Skin epidermis (tissue), 12 donors: ENCODE measurements at regions not wholly inside any gene's neighbourhood (a gene's known extent, or its start where the extent isn't known, plus 50 kb on each side); places are given as distances from the start of the nearest gene placed in this dataset.
A peak's percentile ranks its signal among the peaks of the same experiment; 100 is the strongest.

Source experiments
- H3K27ac ChIP-seq, 21 experiments: fragments of 200-600 bp; sonication (generic) in 11 of 21; one replicate each; pipeline ENCODE4 v1.5.0; 2020; ENCODE audit warnings: mild to moderate bottlenecking in 3 of 21, inconsistent platforms in 2 of 21, moderate library complexity in 2 of 21
- H3K4me3 ChIP-seq, 7 experiments: fragments of 200-600 bp; sonication (generic) in 2 of 7; one replicate each; pipeline ENCODE4 v1.5.0; 2020; ENCODE audit warnings: inconsistent platforms in 2 of 7, mild to moderate bottlenecking in 2 of 7, moderate library complexity in 1 of 7

- no peak overlapping the region for H3K27ac ChIP-seq
- no peak overlapping the region for H3K4me3 ChIP-seq
Observed at GRCh38 chr11:115900111-115900510, 395.9 kb upstream of the CADM1 start.

DNA sequence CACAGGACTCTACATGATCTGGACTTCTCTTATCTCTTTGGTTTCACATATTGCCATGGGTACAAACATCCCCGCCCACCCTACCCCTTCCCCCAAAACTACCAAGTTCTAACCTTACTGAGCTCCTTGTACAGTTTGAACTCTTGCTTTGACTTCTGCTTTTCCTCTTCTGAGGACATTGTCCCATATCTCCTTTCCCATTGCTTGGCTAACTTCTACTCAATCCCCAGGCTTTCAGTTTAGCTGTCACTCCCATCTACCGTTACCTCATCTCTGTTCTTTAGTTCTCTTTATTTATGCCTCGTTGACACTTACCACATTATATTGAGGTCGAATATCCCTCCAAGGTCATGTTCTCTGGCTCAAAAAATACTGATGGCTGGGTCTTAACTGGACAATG, 393.5 kb upstream of the CADM1 start:
- H3K27ac ChIP-seq, result no peak overlapping the region
- H3K4me3 ChIP-seq, result no peak overlapping the region

- H3K4me3 ChIP-seq, result no peak overlapping the region
- H3K27ac ChIP-seq, result no peak overlapping the region
Observed at GRCh38 chr11:115896084-115896483, 391.9 kb upstream of the CADM1 start.

DNA sequence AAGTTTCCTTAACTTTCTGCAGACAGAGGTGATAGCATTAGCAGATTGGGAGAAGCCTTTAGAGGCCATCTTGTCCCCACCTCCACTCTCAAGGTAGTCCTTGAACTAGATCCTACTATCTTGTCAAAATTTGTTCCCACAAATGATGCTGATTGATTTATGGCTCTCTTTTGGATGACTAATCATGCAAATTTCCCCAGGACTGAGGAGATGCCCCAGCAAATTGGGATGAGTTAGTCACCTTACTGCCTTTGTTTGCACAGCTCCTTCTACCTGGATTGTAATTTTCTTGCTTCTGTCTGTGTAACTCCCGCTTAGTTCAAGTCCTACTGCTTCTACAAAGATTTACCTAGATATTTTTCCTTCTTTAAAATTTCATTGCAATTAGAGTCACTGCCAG, 391.4 kb upstream of the CADM1 start:
- no peak overlapping the region for H3K27ac ChIP-seq

GRCh38 chr11:115894176-115894575, 390.0 kb upstream of the CADM1 start:
- no peak overlapping the region for H3K27ac ChIP-seq
- H3K4me3 ChIP-seq, result no peak overlapping the region

More for the DNA sequence above, 391.4 kb upstream of the CADM1 start:
- H3K4me3 ChIP-seq, result no peak overlapping the region

DNA sequence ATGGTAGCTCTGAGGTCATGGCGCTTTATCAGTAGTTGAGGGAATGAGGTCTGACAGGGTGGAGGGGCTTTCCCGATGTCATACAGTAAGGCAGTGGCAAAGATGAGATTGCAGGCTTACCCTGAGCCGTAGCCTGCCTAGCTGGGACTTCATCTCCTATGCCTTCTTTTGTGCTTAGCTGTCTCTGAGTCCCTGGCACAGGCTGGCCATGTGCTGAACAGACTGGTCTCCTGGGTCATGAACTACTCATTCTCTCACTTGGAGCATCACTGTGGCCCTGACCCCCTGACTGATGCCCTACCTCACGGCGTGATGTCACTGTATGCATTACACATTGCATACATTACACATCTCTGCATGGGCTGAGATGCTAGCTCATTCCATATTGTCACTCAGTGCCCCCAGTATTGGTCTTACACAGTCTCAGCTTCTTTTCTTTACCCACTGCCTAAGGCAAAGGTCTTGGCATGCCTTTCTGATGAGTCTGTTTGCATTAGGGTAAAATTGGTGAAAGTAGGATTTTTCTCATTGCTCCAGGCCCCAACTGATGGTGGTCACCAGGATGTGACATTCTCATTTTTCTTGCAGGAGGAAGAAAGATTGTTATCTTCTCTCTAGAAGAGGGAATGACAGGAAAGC, 389.4 kb upstream of the CADM1 start:
- no peak overlapping the region for H3K27ac ChIP-seq

GRCh38 chr11:115892016-115892415, 387.8 kb upstream of the CADM1 start:
- Histone ChIP-seq H3K4me3 (no peak overlapping the region), H3K27ac (no peak overlapping the region)

More for the DNA sequence above, 389.4 kb upstream of the CADM1 start:
- H3K4me3 ChIP-seq, result no peak overlapping the region

GRCh38 chr11:115891581-115891980, 387.4 kb upstream of the CADM1 start:
- H3K4me3 ChIP-seq, result no peak overlapping the region

DNA sequence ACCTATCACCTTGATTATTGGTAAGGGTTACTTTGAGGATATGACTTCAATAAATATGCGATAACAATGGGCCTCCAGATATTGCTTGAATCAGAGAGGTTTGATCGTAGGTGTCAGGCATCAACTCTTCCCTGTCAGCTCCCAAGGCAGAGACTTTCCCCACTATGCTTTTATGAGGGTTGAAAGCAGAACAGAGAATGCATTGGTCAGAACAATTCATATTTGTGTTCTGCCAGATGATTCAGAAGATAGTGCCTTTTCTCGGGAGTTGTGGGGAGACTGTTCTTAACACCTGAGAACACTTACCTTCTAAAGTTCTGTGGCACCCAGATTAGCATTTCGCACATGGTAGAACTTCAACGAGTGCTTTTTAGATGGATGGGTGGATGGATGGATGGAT, 386.3 kb upstream of the CADM1 start:
- H3K4me3 ChIP-seq, result no peak overlapping the region
- H3K27ac ChIP-seq, result no peak overlapping the region

More at GRCh38 chr11:115891581-115891980, 387.4 kb upstream of the CADM1 start:
- H3K27ac ChIP-seq, result no peak overlapping the region

DNA sequence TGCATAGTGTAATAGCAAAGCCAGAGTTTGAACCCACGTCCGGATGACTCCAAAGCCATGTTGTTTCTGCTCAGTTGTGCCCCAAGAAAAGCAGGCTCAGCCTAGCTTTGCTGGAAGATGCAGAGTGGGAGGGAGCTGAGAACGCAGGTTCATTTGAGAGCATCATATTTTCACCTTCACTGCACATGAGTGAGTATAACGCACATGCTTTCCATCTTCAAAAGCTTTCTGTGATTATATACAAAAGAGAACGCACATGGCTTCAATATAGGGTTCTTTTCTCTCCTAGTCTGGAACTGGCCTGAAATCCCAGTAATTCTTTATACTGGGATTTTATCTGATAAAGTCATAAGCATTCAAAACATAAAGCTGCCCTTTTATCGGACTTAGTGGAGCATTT, 385.5 kb upstream of the CADM1 start:
- Histone ChIP-seq H3K27ac (no peak overlapping the region), H3K4me3 (no peak overlapping the region)

DNA sequence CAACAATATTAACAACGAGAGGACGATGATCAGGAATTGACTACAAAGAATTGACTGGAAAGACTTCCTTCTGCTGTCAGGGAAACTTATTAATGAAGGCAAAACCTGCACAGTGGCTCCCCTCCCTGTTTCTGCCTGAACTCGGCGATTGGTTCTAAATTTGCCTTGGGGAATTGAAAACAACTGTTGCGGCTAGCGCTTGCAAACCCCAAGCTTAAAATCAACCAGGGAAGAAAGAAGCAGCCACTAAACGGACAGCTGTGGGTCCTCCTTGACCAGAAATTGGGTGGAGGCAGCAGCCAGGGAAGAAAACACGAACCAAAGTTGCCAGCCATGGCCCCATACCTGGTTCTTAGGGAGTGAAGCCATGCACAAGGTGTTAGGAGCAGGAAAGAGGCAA, 383.5 kb upstream of the CADM1 start:
- no peak overlapping the region for H3K27ac ChIP-seq
- H3K4me3 ChIP-seq, result no peak overlapping the region

GRCh38 chr11:115887316-115887715, 383.1 kb upstream of the CADM1 start:
- no peak overlapping the region for H3K4me3 ChIP-seq
- H3K27ac ChIP-seq, result no peak overlapping the region

- no peak overlapping the region for H3K27ac ChIP-seq
Observed at GRCh38 chr11:115886422-115886733, 382.2 kb upstream of the CADM1 start.

GRCh38 chr11:115885535-115886421, 381.6 kb upstream of the CADM1 start:
- H3K27ac ChIP-seq, result peak overlapping the region in 2 of 21 experiments; percentile 18 to 33

More at GRCh38 chr11:115886422-115886733, 382.2 kb upstream of the CADM1 start:
- H3K4me3 ChIP-seq, result no peak overlapping the region

DNA sequence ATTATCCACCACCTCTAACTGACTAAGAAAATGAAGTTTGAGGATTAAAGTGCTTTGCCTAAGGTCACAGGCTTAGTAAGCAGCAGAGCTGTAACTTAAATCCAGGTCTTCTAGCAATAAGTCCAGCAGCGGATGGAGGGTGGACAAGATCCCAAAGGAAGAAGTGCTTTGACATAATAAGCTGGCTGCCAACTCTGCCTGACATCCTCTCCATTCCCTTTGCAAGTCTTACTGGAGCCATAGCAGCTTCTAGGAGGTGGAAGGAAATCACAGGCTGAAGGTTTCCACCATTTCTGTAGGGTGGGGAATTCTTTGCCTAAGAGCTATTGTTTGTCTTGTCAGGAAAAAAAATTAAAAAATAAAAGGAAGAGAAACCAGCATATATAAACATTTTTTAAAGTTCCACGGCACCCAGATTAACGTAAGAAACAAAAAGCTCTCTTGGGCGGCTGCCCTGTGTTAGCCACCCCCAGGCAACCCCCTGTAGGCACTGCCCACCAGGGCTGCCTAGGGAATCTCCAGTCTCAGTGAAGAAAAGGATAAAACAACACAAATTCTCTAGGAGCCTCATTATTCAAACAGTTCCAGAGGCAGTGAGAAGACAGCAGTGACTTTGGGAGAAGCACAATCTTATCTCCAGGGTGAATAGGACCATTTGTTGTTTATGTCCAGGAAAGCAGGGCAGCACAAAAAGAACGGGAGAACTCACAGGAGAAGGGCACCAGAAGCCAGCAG, 380.8 kb upstream of the CADM1 start:
- Histone ChIP-seq H3K27ac (peak overlapping the region in 2 of 21 experiments; percentile 18 to 33), H3K4me3 (no peak overlapping the region)

More at GRCh38 chr11:115885535-115886421, 381.6 kb upstream of the CADM1 start:
- H3K4me3 ChIP-seq, result no peak overlapping the region

DNA sequence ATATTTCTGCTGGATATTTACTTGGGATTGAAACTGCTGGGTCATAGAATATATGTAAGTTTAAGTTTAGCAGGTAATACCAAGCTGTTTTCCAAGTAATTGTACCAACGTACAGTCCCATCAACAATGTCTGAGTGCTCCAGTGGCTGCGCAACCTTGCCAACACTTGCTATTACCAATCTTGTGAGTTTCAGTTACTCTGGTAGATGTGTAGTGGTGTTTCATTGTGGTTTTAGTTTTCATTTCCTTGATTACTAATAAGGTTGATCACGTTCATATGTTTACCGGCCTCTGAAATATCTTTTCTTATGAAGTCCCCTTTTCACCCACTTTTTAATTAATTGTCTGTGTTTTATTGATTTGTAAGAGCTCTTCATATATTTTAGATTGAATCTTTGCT, 370.6 kb upstream of the CADM1 start:
- Histone ChIP-seq H3K4me3 (no peak overlapping the region), H3K27ac (no peak overlapping the region)

DNA sequence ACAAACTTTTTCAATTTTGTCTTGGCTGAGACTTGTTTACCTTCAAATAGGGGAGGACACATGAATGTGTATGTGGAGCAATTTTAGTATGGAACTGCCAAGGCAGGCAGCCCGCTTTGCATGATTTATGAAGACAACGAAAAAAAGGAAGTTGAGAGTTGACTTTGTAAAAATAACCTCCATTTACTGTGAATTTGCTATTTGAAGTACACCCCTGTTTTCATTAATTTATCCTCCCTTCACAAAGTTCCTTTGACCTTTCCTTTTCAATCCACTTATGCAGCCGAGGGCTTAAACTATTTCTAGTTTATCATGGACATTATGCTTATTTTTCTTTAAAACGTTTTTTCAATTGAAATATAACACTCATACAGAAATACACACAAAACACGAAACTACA, 369.6 kb upstream of the CADM1 start:
- no peak overlapping the region for H3K4me3 ChIP-seq
- no peak overlapping the region for H3K27ac ChIP-seq

DNA sequence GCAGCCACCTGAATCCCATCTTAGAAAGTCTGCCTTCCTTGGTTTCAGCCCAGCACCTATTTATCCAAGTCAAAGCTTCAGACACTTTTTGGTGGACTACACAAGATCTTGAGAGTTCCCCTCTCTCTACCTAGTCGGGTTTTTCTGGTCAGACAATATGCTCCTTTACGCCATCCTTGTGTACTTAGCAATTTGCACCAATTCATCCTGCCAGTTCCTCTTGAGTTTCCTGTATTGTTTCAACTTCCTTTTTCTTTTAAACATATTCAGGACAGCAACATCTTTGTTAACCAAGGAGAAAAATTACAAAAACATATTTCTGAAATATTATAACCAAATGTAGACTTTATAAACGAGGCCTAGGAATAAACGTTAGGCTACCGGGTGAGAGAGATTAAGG, 368.2 kb upstream of the CADM1 start:
- Histone ChIP-seq H3K27ac (peak overlapping the region in 1 of 21 experiments; percentile 16), H3K4me3 (no peak overlapping the region)

GRCh38 chr11:115871161-115871760, 367.0 kb upstream of the CADM1 start:
- Histone ChIP-seq H3K27ac (no peak overlapping the region), H3K4me3 (no peak overlapping the region)

- H3K27ac ChIP-seq, result no peak overlapping the region
- H3K4me3 ChIP-seq, result no peak overlapping the region
Observed at GRCh38 chr11:115869780-115870431, 365.7 kb upstream of the CADM1 start.
